HPDE6-E6E7 (cell line): ENCODE measurements at regions not wholly inside any gene's neighbourhood (a gene's known extent, or its start where the extent isn't known, plus 50 kb on each side); places are given as distances from the start of the nearest gene placed in this dataset.
A peak's percentile ranks its signal among the peaks of the same experiment; 100 is the strongest.

ENCODE experiments used
- DNase-seq: peaks from one replicate; pipeline ENCODE4 v3.0.0; 2011; ENCODE audit warnings: missing footprints; ENCODE audit errors: extremely low spot score

- no peak for DNase-seq
Measured at GRCh38 chrX:13903405-13903804, 86.5 kb upstream of the GPM6B start.

- no peak for DNase-seq
Measured at GRCh38 chrX:13902406-13902805, 85.5 kb upstream of the GPM6B start.

- DNase-seq, result no peak
Measured at GRCh38 chrX:13901354-13901753, 84.5 kb upstream of the GPM6B start.

- no peak for DNase-seq
Measured at GRCh38 chrX:13900351-13900750, 83.5 kb upstream of the GPM6B start.

GRCh38 chrX:13899607-13900006, 82.7 kb upstream of the GPM6B start:
- peak; percentile 86 for DNase-seq

GRCh38 chrX:13898603-13899002, 81.7 kb upstream of the GPM6B start:
- DNase-seq, result peak; percentile 43

GRCh38 chrX:13898083-13898482, 81.2 kb upstream of the GPM6B start:
- no peak for DNase-seq

GRCh38 chrX:13897566-13897965, 80.7 kb upstream of the GPM6B start:
- no peak for DNase-seq

GRCh38 chrX:13894888-13895565, 78.1 kb upstream of the GPM6B start:
- no peak for DNase-seq

GRCh38 chrX:13893826-13894225, 76.9 kb upstream of the GPM6B start:
- no peak for DNase-seq

GRCh38 chrX:13892856-13893255, 76.0 kb upstream of the GPM6B start:
- DNase-seq, result no peak

GRCh38 chrX:13891377-13892140, 74.7 kb upstream of the GPM6B start:
- DNase-seq, result no peak

- no peak for DNase-seq
Measured at GRCh38 chrX:13890806-13891205, 73.9 kb upstream of the GPM6B start.

GRCh38 chrX:13888284-13888683, 71.4 kb upstream of the GPM6B start:
- DNase-seq, result no peak

GRCh38 chrX:13885591-13885990, 68.7 kb upstream of the GPM6B start:
- no peak for DNase-seq

- no peak for DNase-seq
Measured at GRCh38 chrX:13876652-13877051, 59.8 kb upstream of the GPM6B start.

- DNase-seq, result no peak
Measured at GRCh38 chrX:13875572-13875971, 58.7 kb upstream of the GPM6B start.

- no peak for DNase-seq
Measured at GRCh38 chrX:13868591-13868990, 51.7 kb upstream of the GPM6B start.
